C4-2B (cell line): ENCODE measurements at regions not wholly inside any gene's neighbourhood (a gene's known extent, or its start where the extent isn't known, plus 50 kb on each side); places are given as distances from the start of the nearest gene placed in this dataset.

Source experiments
- ZFX ChIP-seq: fragments of 450-650 bp; IDR thresholded peaks from 2 replicates; pipeline ENCODE4 v1.6.1; 2017
- TF ChIP-seq, protein P1 (sequence below): fragments of 450-650 bp; conservative IDR thresholded peaks from 2 replicates; pipeline ENCODE4 v1.5.1; 2017; ENCODE audit warnings: mild to moderate bottlenecking

- TF ChIP-seq, protein P1, sequence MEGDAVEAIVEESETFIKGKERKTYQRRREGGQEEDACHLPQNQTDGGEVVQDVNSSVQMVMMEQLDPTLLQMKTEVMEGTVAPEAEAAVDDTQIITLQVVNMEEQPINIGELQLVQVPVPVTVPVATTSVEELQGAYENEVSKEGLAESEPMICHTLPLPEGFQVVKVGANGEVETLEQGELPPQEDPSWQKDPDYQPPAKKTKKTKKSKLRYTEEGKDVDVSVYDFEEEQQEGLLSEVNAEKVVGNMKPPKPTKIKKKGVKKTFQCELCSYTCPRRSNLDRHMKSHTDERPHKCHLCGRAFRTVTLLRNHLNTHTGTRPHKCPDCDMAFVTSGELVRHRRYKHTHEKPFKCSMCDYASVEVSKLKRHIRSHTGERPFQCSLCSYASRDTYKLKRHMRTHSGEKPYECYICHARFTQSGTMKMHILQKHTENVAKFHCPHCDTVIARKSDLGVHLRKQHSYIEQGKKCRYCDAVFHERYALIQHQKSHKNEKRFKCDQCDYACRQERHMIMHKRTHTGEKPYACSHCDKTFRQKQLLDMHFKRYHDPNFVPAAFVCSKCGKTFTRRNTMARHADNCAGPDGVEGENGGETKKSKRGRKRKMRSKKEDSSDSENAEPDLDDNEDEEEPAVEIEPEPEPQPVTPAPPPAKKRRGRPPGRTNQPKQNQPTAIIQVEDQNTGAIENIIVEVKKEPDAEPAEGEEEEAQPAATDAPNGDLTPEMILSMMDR, result no peak
- no peak for TF ChIP-seq ZFX
Observed at GRCh38 chr1:217089361-217090014, 366.3 kb upstream of the ESRRG start.
